GM12878 (cell line): ENCODE measurements at regions not wholly inside any gene's neighbourhood (a gene's known extent, or its start where the extent isn't known, plus 50 kb on each side); places are given as distances from the start of the nearest gene placed in this dataset.

Source experiments
- ATAC-seq: fragments of 200-7000 bp; cut with Tn5 transposase; 3 replicates; pipeline ENCODE4 v1.9.1; 2020; ENCODE audit warnings: mild to moderate bottlenecking, moderate library complexity
- BruUV-seq: library from RNA; stranded (reverse); fragments of 400-500 nt; replicated peaks from 2 replicates; lab custom pipeline; 2021; lab: Mats Ljungman, UMichigan
- CTCF ChIA-PET: fragments of 300-600 bp; sonication (Branson Sonifier 250); formaldehyde crosslinking; extraction: SDS; loops from one replicate; lab custom pipeline; 2021; ENCODE audit warnings: inconsistent platforms; lab: Yijun Ruan, JAX
- POLR2A ChIA-PET: fragments of 350-600 bp; formaldehyde crosslinking; extraction: SDS; loops from one replicate; lab custom pipeline; 2021; ENCODE audit warnings: inconsistent platforms; lab: Charles Lee
- RAD21 ChIA-PET: fragments of 300-600 bp; sonication (Branson Sonifier 250); formaldehyde crosslinking; loops from one replicate; lab custom pipeline; 2023; ENCODE audit warnings: antibody characterized with exemption; ENCODE audit not compliant: unreplicated experiment; lab: Charles Lee
- SMC1A ChIA-PET: fragments of 300-600 bp; sonication (Branson Sonifier 250); formaldehyde crosslinking; loops from one replicate; lab custom pipeline; 2023; ENCODE audit not compliant: unreplicated experiment, uncharacterized antibody; lab: Charles Lee
- DNase-seq: peaks from one replicate; pipeline ENCODE4 v3.0.0-alpha.2; 2011; ENCODE audit warnings: low read depth, low spot score
- FAIRE-seq: peaks from 3 replicates; lab custom pipeline; 2011; peaks lifted over from hg19 to GRCh38; lab: Jason Lieb, UNC
- H2AFZ ChIP-seq: 2 replicates; pipeline ENCODE4 v1.6.0; 2011; ENCODE audit warnings: low read depth, low read length, control low read depth; ENCODE audit not compliant: control insufficient read depth
- H3K27ac ChIP-seq: 2 replicates; pipeline ENCODE4 v1.5.1; 2011; ENCODE audit warnings: control low read depth; ENCODE audit not compliant: control insufficient read depth, insufficient read depth
- H3K27me3 ChIP-seq, 2 experiments: replicated peaks in 1 of 2; 2 replicates each; pipeline versions ENCODE4 v1.6.0 to v1.6.1; 2011; ENCODE audit warnings: low read length in 1 of 2; ENCODE audit not compliant: control insufficient read depth in 2 of 2, insufficient read depth in 2 of 2
- H3K36me3 ChIP-seq, 2 experiments: 2 replicates each; pipeline ENCODE4 v1.5.1; 2011; ENCODE audit warnings: low read length in 1 of 2; ENCODE audit not compliant: control insufficient read depth in 2 of 2, insufficient read depth in 2 of 2
- H3K4me1 ChIP-seq: 2 replicates; pipeline ENCODE4 v1.6.1; 2011; ENCODE audit warnings: mild to moderate bottlenecking, low read length, moderate library complexity, mixed read lengths; ENCODE audit not compliant: control insufficient read depth, insufficient read depth
- H3K4me2 ChIP-seq: 2 replicates; pipeline ENCODE4 v1.6.0; 2011; ENCODE audit warnings: control low read depth; ENCODE audit not compliant: control insufficient read depth, insufficient read depth
- H3K4me3 ChIP-seq: fragments of 200-600 bp; sonication (generic); 2 replicates; pipeline ENCODE4 v1.5.1; 2016
- H3K79me2 ChIP-seq: 2 replicates; pipeline ENCODE4 v1.6.0; 2011; ENCODE audit warnings: low read length; ENCODE audit not compliant: control insufficient read depth, insufficient read depth
- H3K9ac ChIP-seq: 2 replicates; pipeline ENCODE4 v1.8.0; 2011; ENCODE audit warnings: low read length, control low read depth, mixed read lengths; ENCODE audit not compliant: control insufficient read depth, insufficient read depth
- H3K9me3 ChIP-seq: replicated peaks from 3 replicates; pipeline ENCODE4 v1.5.1; 2011; ENCODE audit warnings: mild to moderate bottlenecking, low read length; ENCODE audit not compliant: control insufficient read depth, insufficient read depth
- H4K20me1 ChIP-seq: 2 replicates; pipeline ENCODE4 v1.6.0; 2011; ENCODE audit not compliant: control insufficient read depth, insufficient read depth
- CUX1 ChIP-seq: IDR thresholded peaks from 2 replicates; pipeline ENCODE4 v1.6.1; 2012; ENCODE audit warnings: improper control_type of control experiment, low read depth, low read length; ENCODE audit not compliant: insufficient replicate concordance
- FOXM1 ChIP-seq: IDR thresholded peaks from 2 replicates; pipeline ENCODE4 v1.6.1; 2012; ENCODE audit warnings: low read depth, mild to moderate bottlenecking, inconsistent platforms, low read length, moderate library complexity
- IKZF1 ChIP-seq: fragments of 450-650 bp; conservative IDR thresholded peaks from 2 replicates; pipeline ENCODE4 v1.6.1; 2017; ENCODE audit warnings: antibody characterized with exemption, mild to moderate bottlenecking
- IKZF2 ChIP-seq, 2 experiments: fragments of 450-650 bp; IDR thresholded peaks; 2 replicates each; pipeline ENCODE4 v1.6.1; 2017; ENCODE audit warnings: mild to moderate bottlenecking in 2 of 2, moderate library complexity in 2 of 2
- LARP7 ChIP-seq: fragments of 450-650 bp; IDR thresholded peaks from 2 replicates; pipeline ENCODE4 v1.6.1; 2017; ENCODE audit warnings: mild to moderate bottlenecking
- NFIC ChIP-seq: IDR thresholded peaks from 2 replicates; pipeline ENCODE4 v1.6.1; 2012; ENCODE audit warnings: low read depth, mild to moderate bottlenecking, inconsistent platforms, low read length, moderate library complexity
- PAX5 ChIP-seq: IDR thresholded peaks from 2 replicates; pipeline ENCODE4 v1.6.1; 2011; ENCODE audit warnings: low read depth, low read length, borderline replicate concordance
- POLR2A ChIP-seq: IDR thresholded peaks from 2 replicates; pipeline ENCODE4 v1.6.1; 2011; ENCODE audit warnings: low read depth, mild to moderate bottlenecking, low read length
- POU2F2 ChIP-seq: IDR thresholded peaks from 3 replicates; pipeline ENCODE4 v1.6.1; 2011; ENCODE audit warnings: low read depth, mild to moderate bottlenecking, low read length, borderline replicate concordance
- SIN3A ChIP-seq: IDR thresholded peaks from 2 replicates; pipeline ENCODE4 v1.6.1; 2012; ENCODE audit warnings: low read depth, low read length, improper control_type of control experiment
- ZBTB4 ChIP-seq: fragments of 450-650 bp; formaldehyde crosslinking; IDR thresholded peaks from 2 replicates; pipeline ENCODE4 v1.4.0; 2022; ENCODE audit warnings: mild to moderate bottlenecking, moderate library complexity
- in situ Hi-C: fragments of 300-500 bp; cut with MboI; formaldehyde crosslinking; loops from 9 replicates; pipeline ENCODE4 v1.14.3; 2018; ENCODE audit warnings: mixed read lengths
- intact Hi-C: fragments of 100-400 bp; cut with micrococcal nuclease; formaldehyde crosslinking; loops from one replicate; pipeline ENCODE4 v1.14.2; 2022; ENCODE audit not compliant: unreplicated experiment

GRCh38 chr21:16357994-16358393 lies 628.2 kb downstream of the USP25 start:
- SMC1A ChIA-PET: no interaction called here
- FAIRE-seq: no peak
- intact Hi-C loops: no loop called here

More at GRCh38 chr21:16357994-16358393, 628.2 kb downstream of the USP25 start:
- no peak for TF ChIP-seq ZBTB4 (CRISPR knock-in tag)
- TF ChIP-seq SIN3A: no peak
- TF ChIP-seq FOXM1: no peak
- no peak for TF ChIP-seq IKZF2 (IDR thresholded peaks at IDR 0.05)
- no peak for TF ChIP-seq PAX5
- no peak for TF ChIP-seq LARP7
- no peak for TF ChIP-seq NFIC
- TF ChIP-seq POU2F2: no peak
- no peak for TF ChIP-seq CUX1
- TF ChIP-seq POLR2A: no peak
- TF ChIP-seq IKZF1: no peak
- Histone ChIP-seq H3K4me2 (no peak overlapping the region), H2AFZ (no peak overlapping the region), H3K27me3 (no peaks in the 10 kb centered on the region), H3K4me3 (no peak overlapping the region), H3K4me1 (no peaks in the 10 kb centered on the region), H3K9ac (no peak overlapping the region), H3K9me3 (no peaks in the 10 kb centered on the region), H4K20me1 (no peaks in the 10 kb centered on the region), H3K79me2 (no peaks in the 10 kb centered on the region), H3K27ac (no peak overlapping the region), H3K36me3 (no peaks in the 10 kb centered on the region)
- in situ Hi-C loops: no loop called here
- ChIA-PET POLR2A (no interaction called here), CTCF (no interaction called here), RAD21 (no interaction called here)
- ATAC-seq: no peak
- DNase-seq: no peak
- no TSS peak for BruUV-seq
